OCI-LY7 (cell line): ENCODE measurements at regions not wholly inside any gene's neighbourhood (a gene's known extent, or its start where the extent isn't known, plus 50 kb on each side); places are given as distances from the start of the nearest gene placed in this dataset.

Source experiments
- BruUV-seq: library from RNA; stranded (reverse); fragments of 400-500 nt; replicated peaks from 2 replicates; lab custom pipeline; 2021; lab: Mats Ljungman, UMichigan
- CTCF ChIA-PET: fragments of 300-600 bp; sonication (Branson Sonifier 250); formaldehyde crosslinking; loops from one replicate; lab custom pipeline; 2022; ENCODE audit warnings: antibody characterized with exemption; ENCODE audit not compliant: unreplicated experiment; lab: Charles Lee
- POLR2A ChIA-PET: fragments of 300-600 bp; sonication (Branson Sonifier 250); formaldehyde crosslinking; loops from one replicate; lab custom pipeline; 2022; ENCODE audit warnings: antibody characterized with exemption; lab: Charles Lee
- DNase-seq: peaks from one replicate; pipeline ENCODE4 v3.0.0-alpha.2; 2015; ENCODE audit warnings: low spot score
- H2AFZ ChIP-seq: fragments of 200-600 bp; sonication (generic), shearing (Covaris generic); 2 replicates; pipeline ENCODE4 v1.6.1; 2014; ENCODE audit warnings: mild to moderate bottlenecking, antibody characterized with exemption, low read length, moderate library complexity
- H3K27ac ChIP-seq: fragments of 200-600 bp; sonication (generic); 2 replicates; pipeline ENCODE4 v1.5.1; 2014; ENCODE audit warnings: mixed run types, low read depth, mild to moderate bottlenecking, moderate library complexity, low read length, inconsistent platforms; ENCODE audit not compliant: poor library complexity, severe bottlenecking
- H3K36me3 ChIP-seq: fragments of 200-600 bp; sonication (generic); 2 replicates; pipeline ENCODE4 v1.6.1; 2014; ENCODE audit warnings: mild to moderate bottlenecking, antibody characterized with exemption, low read length, moderate library complexity, mixed read lengths; ENCODE audit not compliant: insufficient read depth
- H3K4me1 ChIP-seq: fragments of 200-600 bp; sonication (generic); 2 replicates; pipeline ENCODE4 v1.5.1; 2014; ENCODE audit warnings: mild to moderate bottlenecking, low read length; ENCODE audit not compliant: insufficient read depth, poor library complexity, severe bottlenecking
- H3K4me2 ChIP-seq: fragments of 200-600 bp; sonication (generic); 2 replicates; pipeline ENCODE4 v1.6.1; 2014; ENCODE audit warnings: mild to moderate bottlenecking, low read length
- H3K4me3 ChIP-seq: fragments of 200-600 bp; sonication (generic); 2 replicates; pipeline ENCODE4 v1.5.1; 2014; ENCODE audit warnings: mild to moderate bottlenecking, low read depth, low read length; ENCODE audit not compliant: poor library complexity, severe bottlenecking
- H3K79me2 ChIP-seq: fragments of 200-600 bp; sonication (generic); 2 replicates; pipeline ENCODE4 v1.6.1; 2016; ENCODE audit warnings: low read depth, mild to moderate bottlenecking, low read length, moderate library complexity, mixed read lengths; ENCODE audit not compliant: insufficient read depth
- H3K9me2 ChIP-seq: fragments of 200-600 bp; sonication (generic); 2 replicates; pipeline ENCODE4 v1.6.1; 2016; ENCODE audit warnings: mild to moderate bottlenecking, low read length, mixed read lengths; ENCODE audit not compliant: insufficient read depth
- H3K9me3 ChIP-seq: fragments of 200-600 bp; sonication (generic); 2 replicates; pipeline ENCODE4 v1.6.1; 2014; ENCODE audit warnings: mild to moderate bottlenecking, mixed run types, low read length, mixed read lengths
- H4K20me1 ChIP-seq: fragments of 200-600 bp; sonication (generic); 2 replicates; pipeline ENCODE4 v1.6.1; 2014; ENCODE audit warnings: mild to moderate bottlenecking, antibody characterized with exemption, low read length, moderate library complexity, mixed read lengths; ENCODE audit not compliant: insufficient read depth
- EZH2phosphoT487 ChIP-seq: fragments of 200-600 bp; sonication (generic); IDR thresholded peaks from 2 replicates; pipeline ENCODE4 v1.6.1; 2018; ENCODE audit warnings: low read depth, borderline replicate concordance, mild to moderate bottlenecking, mixed run types, antibody characterized with exemption, low read length, moderate library complexity, mixed read lengths
- intact Hi-C: fragments of 100-400 bp; cut with micrococcal nuclease; formaldehyde crosslinking; loops from one replicate; pipeline ENCODE4 v1.10.0; 2022; ENCODE audit not compliant: unreplicated experiment
- TF ChIP-seq, protein P1 (sequence below): fragments of 200-600 bp; sonication (generic); conservative IDR thresholded peaks from 2 replicates; pipeline ENCODE4 v1.5.1; 2014; ENCODE audit warnings: mild to moderate bottlenecking, antibody characterized with exemption, low read length, moderate library complexity, mixed read lengths

DNA sequence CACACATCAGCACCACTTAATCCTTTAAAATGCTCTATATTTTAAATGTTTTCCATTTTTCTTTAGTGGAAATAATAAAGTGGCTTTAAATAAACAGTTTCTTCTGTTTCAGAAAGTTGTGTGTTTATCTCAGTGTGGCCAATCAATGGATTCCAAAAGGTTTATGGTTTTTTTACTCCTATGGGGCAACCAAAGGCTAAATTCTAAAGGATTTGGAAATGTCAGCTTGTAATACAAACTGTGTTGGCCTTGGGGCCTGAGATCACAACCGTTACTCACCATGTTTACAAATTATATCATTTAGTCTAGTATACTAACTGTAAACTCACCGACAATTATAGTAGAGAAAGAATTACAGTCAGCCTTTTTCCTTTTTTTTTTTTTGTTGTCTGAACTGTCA, 827.2 kb downstream of the EPHA4 start:
- Histone ChIP-seq H2AFZ (no peak overlapping the region), H3K36me3 (no peaks in the 10 kb centered on the region), H3K27ac (no peak overlapping the region), H3K9me3 (no peaks in the 10 kb centered on the region), H3K9me2 (no peaks in the 10 kb centered on the region), H3K4me3 (no peak overlapping the region), H3K79me2 (no peaks in the 10 kb centered on the region), H3K4me1 (no peaks in the 10 kb centered on the region), H4K20me1 (no peaks in the 10 kb centered on the region), H3K4me2 (no peak overlapping the region)
- CTCF ChIA-PET, result no interaction called here
- TF ChIP-seq, protein P1, sequence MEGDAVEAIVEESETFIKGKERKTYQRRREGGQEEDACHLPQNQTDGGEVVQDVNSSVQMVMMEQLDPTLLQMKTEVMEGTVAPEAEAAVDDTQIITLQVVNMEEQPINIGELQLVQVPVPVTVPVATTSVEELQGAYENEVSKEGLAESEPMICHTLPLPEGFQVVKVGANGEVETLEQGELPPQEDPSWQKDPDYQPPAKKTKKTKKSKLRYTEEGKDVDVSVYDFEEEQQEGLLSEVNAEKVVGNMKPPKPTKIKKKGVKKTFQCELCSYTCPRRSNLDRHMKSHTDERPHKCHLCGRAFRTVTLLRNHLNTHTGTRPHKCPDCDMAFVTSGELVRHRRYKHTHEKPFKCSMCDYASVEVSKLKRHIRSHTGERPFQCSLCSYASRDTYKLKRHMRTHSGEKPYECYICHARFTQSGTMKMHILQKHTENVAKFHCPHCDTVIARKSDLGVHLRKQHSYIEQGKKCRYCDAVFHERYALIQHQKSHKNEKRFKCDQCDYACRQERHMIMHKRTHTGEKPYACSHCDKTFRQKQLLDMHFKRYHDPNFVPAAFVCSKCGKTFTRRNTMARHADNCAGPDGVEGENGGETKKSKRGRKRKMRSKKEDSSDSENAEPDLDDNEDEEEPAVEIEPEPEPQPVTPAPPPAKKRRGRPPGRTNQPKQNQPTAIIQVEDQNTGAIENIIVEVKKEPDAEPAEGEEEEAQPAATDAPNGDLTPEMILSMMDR, result no peak
- no peak for TF ChIP-seq EZH2phosphoT487
- POLR2A ChIA-PET, result interaction anchor here (1.6 kb wide), 1 partner anchor 23 kb away, joined by 4 read pairs; no protein-coding TSS in a partner anchor
- no TSS peak for BruUV-seq
- intact Hi-C loops, result no loop called here
- DNase-seq, result no peak

DNA sequence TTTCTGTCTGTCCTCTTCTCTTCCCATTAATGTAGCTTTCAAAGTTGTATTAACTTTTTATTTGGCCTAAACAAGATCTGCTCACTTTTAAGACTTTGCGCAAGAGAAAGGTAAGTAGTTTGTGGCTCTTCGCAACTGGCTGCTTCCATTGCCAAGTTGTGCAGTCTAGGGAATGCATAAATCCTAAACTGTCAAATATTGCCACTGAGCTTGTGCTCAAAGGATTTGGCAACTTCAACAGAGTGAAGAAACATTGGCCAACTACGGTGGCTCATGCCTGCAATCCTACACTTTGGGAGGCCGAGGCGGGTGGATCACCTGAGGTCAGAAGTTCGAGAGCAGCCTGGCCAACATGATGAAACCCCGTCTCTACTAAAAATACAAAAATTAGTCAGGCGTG, 826.4 kb downstream of the EPHA4 start:
- BruUV-seq, result no TSS peak
- Histone ChIP-seq H3K4me3 (no peak overlapping the region), H2AFZ (no peak overlapping the region), H4K20me1 (no peaks in the 10 kb centered on the region), H3K9me2 (no peaks in the 10 kb centered on the region), H3K4me2 (no peak overlapping the region), H3K9me3 (no peaks in the 10 kb centered on the region), H3K4me1 (no peaks in the 10 kb centered on the region), H3K27ac (no peak overlapping the region), H3K36me3 (no peaks in the 10 kb centered on the region), H3K79me2 (no peaks in the 10 kb centered on the region)
- no peak for DNase-seq
- intact Hi-C loops, result no loop called here
- TF ChIP-seq EZH2phosphoT487, result no peak
- TF ChIP-seq, protein P1, result no peak
- ChIA-PET CTCF (no interaction called here), POLR2A (interaction anchor here (0.7 to 1.6 kb wide), 3 partner anchors 22 to 163 kb away, joined by 4 to 7 read pairs (median 4); no protein-coding TSS in a partner anchor)

DNA sequence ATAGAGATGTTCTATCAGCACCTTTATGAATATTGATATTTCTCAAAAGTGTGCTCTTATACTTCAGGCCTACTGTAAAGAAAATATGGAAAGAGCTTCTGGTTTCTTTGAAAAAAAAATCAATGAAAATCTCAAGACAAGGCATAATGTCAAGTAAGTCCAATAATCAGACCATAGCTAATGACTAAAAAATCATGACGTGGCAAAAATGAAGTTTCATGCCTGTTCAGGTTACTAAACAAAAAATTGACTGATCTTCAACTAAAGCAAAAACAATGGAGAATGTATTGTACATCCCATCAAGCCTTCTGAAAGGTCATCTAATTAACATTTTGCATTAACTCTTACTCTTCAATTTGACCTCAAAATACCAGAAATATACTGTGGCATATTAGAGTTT, 824.4 kb downstream of the EPHA4 start:
- H3K4me1 ChIP-seq, result no peaks in the 10 kb centered on the region
- H3K36me3 ChIP-seq, result no peaks in the 10 kb centered on the region
- H3K9me2 ChIP-seq, result no peaks in the 10 kb centered on the region
- H3K79me2 ChIP-seq, result no peaks in the 10 kb centered on the region
- DNase-seq, result no peak
- no peaks in the 10 kb centered on the region for H4K20me1 ChIP-seq
- H3K9me3 ChIP-seq, result no peaks in the 10 kb centered on the region
- no peak overlapping the region for H3K4me2 ChIP-seq
- H3K4me3 ChIP-seq, result no peak overlapping the region
- no peak overlapping the region for H3K27ac ChIP-seq
- TF ChIP-seq EZH2phosphoT487, result no peak
- TF ChIP-seq, protein P1, result no peak
- ChIA-PET CTCF (no interaction called here), POLR2A (interaction anchor here (0.5 to 0.7 kb wide), 3 partner anchors 19 to 549 kb away, joined by 3 read pairs; no protein-coding TSS in a partner anchor)
- BruUV-seq, result no TSS peak
- no peak overlapping the region for H2AFZ ChIP-seq
- intact Hi-C loops, result no loop called here
